OCI-LY3 (cell line): ENCODE measurements at regions not wholly inside any gene's neighbourhood (a gene's known extent, or its start where the extent isn't known, plus 50 kb on each side); places are given as distances from the start of the nearest gene placed in this dataset.
"Not testable (repeated sequence)": the region's sequence is repeated elsewhere in the genome, so short reads cannot be mapped to it uniquely, and the experiment has no call there.

ENCODE experiments used
- EZH2phosphoT487 ChIP-seq: fragments of 200-600 bp; shearing (Covaris generic); IDR thresholded peaks from 2 replicates; pipeline ENCODE4 v1.6.1; 2018; ENCODE audit warnings: antibody characterized with exemption, mixed run types, low read depth
- TF ChIP-seq, protein P1 (sequence below): fragments of 200-600, 300-600 bp; sonication (generic); IDR thresholded peaks from 2 replicates; pipeline ENCODE4 v1.5.1; 2014; ENCODE audit warnings: antibody characterized with exemption, low read length, low read depth

GRCh38 chr2:57707794-57708193 is 338.8 kb upstream of the VRK2 start:
- TF ChIP-seq, protein P1, sequence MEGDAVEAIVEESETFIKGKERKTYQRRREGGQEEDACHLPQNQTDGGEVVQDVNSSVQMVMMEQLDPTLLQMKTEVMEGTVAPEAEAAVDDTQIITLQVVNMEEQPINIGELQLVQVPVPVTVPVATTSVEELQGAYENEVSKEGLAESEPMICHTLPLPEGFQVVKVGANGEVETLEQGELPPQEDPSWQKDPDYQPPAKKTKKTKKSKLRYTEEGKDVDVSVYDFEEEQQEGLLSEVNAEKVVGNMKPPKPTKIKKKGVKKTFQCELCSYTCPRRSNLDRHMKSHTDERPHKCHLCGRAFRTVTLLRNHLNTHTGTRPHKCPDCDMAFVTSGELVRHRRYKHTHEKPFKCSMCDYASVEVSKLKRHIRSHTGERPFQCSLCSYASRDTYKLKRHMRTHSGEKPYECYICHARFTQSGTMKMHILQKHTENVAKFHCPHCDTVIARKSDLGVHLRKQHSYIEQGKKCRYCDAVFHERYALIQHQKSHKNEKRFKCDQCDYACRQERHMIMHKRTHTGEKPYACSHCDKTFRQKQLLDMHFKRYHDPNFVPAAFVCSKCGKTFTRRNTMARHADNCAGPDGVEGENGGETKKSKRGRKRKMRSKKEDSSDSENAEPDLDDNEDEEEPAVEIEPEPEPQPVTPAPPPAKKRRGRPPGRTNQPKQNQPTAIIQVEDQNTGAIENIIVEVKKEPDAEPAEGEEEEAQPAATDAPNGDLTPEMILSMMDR: not testable (repeated sequence)
- not testable (repeated sequence) for TF ChIP-seq EZH2phosphoT487
